ENCODE measurements at regions not wholly inside any gene's neighbourhood (a gene's known extent, or its start where the extent isn't known, plus 50 kb on each side); places are given as distances from the start of the nearest gene placed in this dataset.

DNA sequence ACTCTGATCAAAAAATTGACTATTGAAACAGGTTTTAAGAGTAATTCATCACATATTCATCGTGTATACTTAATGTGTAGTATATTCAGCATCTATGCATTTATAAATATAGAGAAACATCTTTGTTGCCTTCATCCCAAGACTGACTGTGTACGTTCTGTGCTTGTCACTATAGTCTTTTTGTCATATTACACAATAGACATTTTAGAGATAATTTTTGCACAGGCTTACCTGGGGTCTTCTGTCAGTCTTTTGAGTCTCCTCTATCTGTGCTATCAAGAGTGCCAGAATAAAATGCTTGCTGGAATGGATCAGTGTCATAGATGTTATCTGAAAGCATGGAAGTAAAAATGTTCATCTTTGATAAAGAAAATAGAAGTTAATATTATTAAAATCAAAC lies 1047.7 kb upstream of the NRXN1 start:
- TF ChIP-seq POLR2A (IDR thresholded peaks at IDR 0.05) (no peak), CTCF (IDR thresholded peaks at IDR 0.05) (no peak)

All from suprapubic skin (tissue), 3 donors.